ENCODE measurements at regions not wholly inside any gene's neighbourhood (a gene's known extent, or its start where the extent isn't known, plus 50 kb on each side); places are given as distances from the start of the nearest gene placed in this dataset.

- TF ChIP-seq EZH2phosphoT487 (IDR thresholded peaks at IDR 0.05; ENCODE audit: low read depth) (no peak), CTCF (IDR thresholded peaks at IDR 0.05; ENCODE audit: low read depth, low read length) (no peak)
Observed at GRCh38 chr15:39282663-39283208, 298.1 kb upstream of the THBS1 start.

Measured in OCI-LY3 (cell line).